ENCODE measurements at regions not wholly inside any gene's neighbourhood (a gene's known extent, or its start where the extent isn't known, plus 50 kb on each side); places are given as distances from the start of the nearest gene placed in this dataset.

DNA sequence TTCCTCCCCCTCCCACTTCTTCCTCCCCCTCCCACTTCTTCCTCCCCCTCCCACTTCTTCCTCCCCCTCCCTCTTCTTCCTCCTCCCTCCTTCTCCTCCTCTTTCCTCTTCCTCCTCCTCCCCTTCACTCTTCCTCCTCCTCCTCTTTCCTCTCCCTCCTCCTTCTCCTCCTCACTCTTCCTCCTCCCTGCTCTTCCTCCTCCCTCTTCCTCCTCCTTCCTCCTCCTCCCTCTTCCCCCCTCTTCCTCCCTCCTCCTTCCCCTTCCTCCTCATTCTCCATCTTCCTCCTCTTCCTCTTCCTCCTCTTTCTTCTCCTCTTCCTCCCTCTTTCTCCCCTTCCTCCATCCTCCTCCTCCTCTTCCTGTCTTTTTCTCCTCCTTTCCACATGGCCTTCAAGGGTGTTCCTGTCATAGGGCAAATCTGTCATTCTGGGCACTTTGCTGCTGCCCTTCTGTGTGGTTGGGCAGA, 111.4 kb downstream of the PHETA1 start:
- TF ChIP-seq POLR2A (IDR thresholded peaks at IDR 0.05) (no peak), POLR2AphosphoS5 (IDR thresholded peaks at IDR 0.05) (no peak)
